ENCODE measurements at regions not wholly inside any gene's neighbourhood (a gene's known extent, or its start where the extent isn't known, plus 50 kb on each side); places are given as distances from the start of the nearest gene placed in this dataset.

DNA sequence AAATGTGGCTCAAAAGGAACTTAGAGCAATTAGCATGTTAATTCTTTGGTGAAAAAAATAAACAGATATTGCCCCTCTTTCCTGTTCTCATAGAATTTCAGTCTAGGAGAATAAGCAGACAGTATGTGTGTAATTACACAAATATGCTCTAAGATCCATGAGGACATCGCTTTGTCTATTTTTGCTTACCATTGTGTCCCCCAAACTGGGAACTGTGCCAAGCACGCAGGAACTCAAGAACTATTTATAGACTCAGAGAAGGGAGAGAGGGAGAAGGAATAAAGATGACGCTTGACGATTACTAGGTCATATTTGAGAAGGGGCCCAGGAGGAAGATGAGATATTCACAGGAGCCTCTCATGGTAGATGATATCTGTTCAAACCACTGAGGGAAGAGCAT, 692.6 kb downstream of the RAB28 start:
- TF ChIP-seq POLR2A (IDR thresholded peaks at IDR 0.05) (no peak), CTCF (IDR thresholded peaks at IDR 0.05) (no peak), EP300 (IDR thresholded peaks at IDR 0.05) (no peak)
- Histone ChIP-seq H3K4me1 (no peaks in the 10 kb centered on the region), H3K27me3 (no peaks in the 10 kb centered on the region), H3K9me3 (peaks cover 0 to 15% (median 0%) of the 10 kb centered on the region in 4 donors), H3K36me3 (no peaks in the 10 kb centered on the region), H3K4me3 (no peak overlapping the region), H3K27ac (no peak overlapping the region)
- 12 to 20% methylated on average over 4 of the region's 4 CpGs for WGBS, 2 donors
- DNase-seq (ENCODE audit: low spot score in 2 of 2): no peak

GRCh38 chr4:12787261-12787660, 696.9 kb downstream of the RAB28 start:
- no peaks in the 10 kb centered on the region for H3K4me1 ChIP-seq
- 67 to 84% methylated on average over 1 of the region's 1 CpG for WGBS, 2 donors
- no peaks in the 10 kb centered on the region for H3K36me3 ChIP-seq
- no peak overlapping the region for H3K4me3 ChIP-seq
- H3K27me3 ChIP-seq: no peaks in the 10 kb centered on the region
- TF ChIP-seq CTCF (IDR thresholded peaks at IDR 0.05) (no peak), POLR2A (IDR thresholded peaks at IDR 0.05) (no peak), EP300 (IDR thresholded peaks at IDR 0.05) (no peak)
- H3K27ac ChIP-seq: no peak overlapping the region
- peaks cover 0 to 12% (median 0%) of the 10 kb centered on the region in 4 donors for H3K9me3 ChIP-seq
- no peak for DNase-seq (ENCODE audit: low spot score in 2 of 2)

DNA sequence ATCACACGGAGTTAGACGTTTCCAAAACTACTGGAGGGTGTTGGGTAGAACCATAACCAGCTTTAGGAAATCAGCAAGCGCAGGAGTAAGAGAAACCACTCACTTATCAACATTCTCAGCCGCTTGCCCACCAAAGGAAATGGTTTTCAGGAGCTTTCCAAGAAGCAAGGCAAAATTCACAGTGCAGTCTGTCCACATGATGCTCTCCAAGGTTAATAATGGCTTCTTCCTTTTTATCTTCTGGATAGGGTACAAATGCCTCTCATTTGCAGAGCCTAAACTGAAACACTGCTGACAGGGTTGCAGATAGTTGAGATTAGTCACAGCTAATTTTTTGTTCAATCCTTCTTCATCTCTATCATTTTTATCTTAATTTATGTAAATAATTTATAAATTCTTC, 705.4 kb downstream of the RAB28 start:
- no peak overlapping the region for H3K4me3 ChIP-seq
- H3K27ac ChIP-seq: no peak overlapping the region
- no peaks in the 10 kb centered on the region for H3K36me3 ChIP-seq
- no peak for DNase-seq (ENCODE audit: low spot score in 2 of 2)
- no peaks in the 10 kb centered on the region for H3K27me3 ChIP-seq
- H3K9me3 ChIP-seq: no peaks in the 10 kb centered on the region
- TF ChIP-seq CTCF (IDR thresholded peaks at IDR 0.05) (no peak), EP300 (IDR thresholded peaks at IDR 0.05) (no peak), POLR2A (IDR thresholded peaks at IDR 0.05) (no peak)
- 84 to 90% methylated on average over 4 of the region's 4 CpGs for WGBS, 2 donors
- H3K4me1 ChIP-seq: no peaks in the 10 kb centered on the region

DNA sequence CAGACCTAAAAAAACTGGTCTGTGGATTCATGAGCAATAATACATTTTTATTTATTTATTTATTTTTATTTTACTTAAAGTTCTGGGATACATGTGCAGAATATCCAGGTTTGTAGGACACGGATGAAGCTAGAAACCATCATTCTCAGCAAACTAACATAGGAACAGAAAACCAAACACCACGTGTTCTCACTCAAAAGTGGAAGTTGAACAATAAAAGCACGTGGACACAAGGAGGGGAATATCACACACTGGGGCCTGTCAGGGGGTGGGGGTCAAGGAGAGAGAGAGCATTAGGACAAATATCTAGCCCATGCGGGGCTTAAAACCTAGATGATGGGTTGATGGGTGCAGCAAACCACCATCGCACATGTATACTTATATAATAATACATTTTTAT, 705.9 kb downstream of the RAB28 start:
- no peak for DNase-seq (ENCODE audit: low spot score in 2 of 2)
- Histone ChIP-seq H3K27me3 (no peaks in the 10 kb centered on the region), H3K27ac (no peak overlapping the region), H3K4me1 (no peaks in the 10 kb centered on the region), H3K4me3 (no peak overlapping the region), H3K9me3 (no peaks in the 10 kb centered on the region), H3K36me3 (no peaks in the 10 kb centered on the region)
- 87 to 90% methylated on average over 5 of the region's 5 CpGs for WGBS, 2 donors
- TF ChIP-seq EP300 (IDR thresholded peaks at IDR 0.05) (no peak), CTCF (IDR thresholded peaks at IDR 0.05) (no peak), POLR2A (IDR thresholded peaks at IDR 0.05) (no peak)

GRCh38 chr4:12770351-12770750, 713.8 kb downstream of the RAB28 start:
- no peaks in the 10 kb centered on the region for H3K9me3 ChIP-seq
- no peaks in the 10 kb centered on the region for H3K36me3 ChIP-seq
- 15% methylated on average over 2 of the region's 2 CpGs for WGBS, 2 donors
- TF ChIP-seq EP300 (IDR thresholded peaks at IDR 0.05) (no peak), CTCF (IDR thresholded peaks at IDR 0.05) (no peak), POLR2A (IDR thresholded peaks at IDR 0.05) (no peak)
- no peak for DNase-seq (ENCODE audit: low spot score in 2 of 2)
- H3K27me3 ChIP-seq: no peaks in the 10 kb centered on the region
- H3K4me3 ChIP-seq: no peak overlapping the region
- no peak overlapping the region for H3K27ac ChIP-seq
- H3K4me1 ChIP-seq: no peaks in the 10 kb centered on the region

Measured in tibial nerve (tissue), 4 donors.